K562 (cell line): ENCODE measurements at regions not wholly inside any gene's neighbourhood (a gene's known extent, or its start where the extent isn't known, plus 50 kb on each side); places are given as distances from the start of the nearest gene placed in this dataset.

Experiments
- ATAC-seq: fragments of 200-7000 bp; cut with Tn5 transposase; 3 replicates; pipeline ENCODE4 v1.9.1; 2020; ENCODE audit warnings: moderate library complexity
- BruUV-seq: library from RNA; stranded (reverse); fragments of 400-500 nt; replicated peaks from 2 replicates; lab custom pipeline; 2021; lab: Mats Ljungman, UMichigan
- CTCF ChIA-PET: fragments of 300-600 bp; formaldehyde crosslinking; extraction: SDS; loops from one replicate; lab custom pipeline; 2021; ENCODE audit warnings: low intra/inter-chr PET ratio; lab: Yijun Ruan, JAX
- POLR2A ChIA-PET: fragments of 300-600, 350-650 bp; sonication (Branson Sonifier 250); formaldehyde crosslinking; extraction: SDS; loops from one replicate; lab custom pipeline; 2021; ENCODE audit warnings: antibody characterized with exemption, inconsistent platforms; lab: Yijun Ruan, JAX
- DNase-seq, 4 experiments: peaks; one replicate each; pipeline versions ENCODE4 v3.0.0 to v3.0.0-alpha.2; 2011 to 2018; ENCODE audit warnings: low spot score in 3 of 4, mixed read lengths in 3 of 4; ENCODE audit errors: extremely low read depth in 1 of 4
- FAIRE-seq: peaks from 2 replicates; lab custom pipeline; 2011; peaks lifted over from hg19 to GRCh38; lab: Jason Lieb, UNC
- H2AFZ ChIP-seq: 2 replicates; pipeline ENCODE4 v1.6.0; 2011; ENCODE audit warnings: low read depth, low read length, control low read depth, inconsistent platforms
- H3K27ac ChIP-seq: fragments of 200-600 bp; 3 replicates; pipeline ENCODE4 v1.8.0; 2011; ENCODE audit warnings: low read depth, mild to moderate bottlenecking, control low read depth, inconsistent platforms, low read length, moderate library complexity, mixed read lengths; ENCODE audit errors: extremely low read depth
- H3K27me3 ChIP-seq, 2 experiments: fragments of 300-600 bp in 1 of 2; 2 replicates in 1 of 2; 3 replicates in 1 of 2; pipeline versions ENCODE4 v1.6.0 to v1.8.0; 2011; ENCODE audit warnings: inconsistent platforms in 2 of 2, low read length in 2 of 2, mild to moderate bottlenecking in 1 of 2, mixed read lengths in 1 of 2, moderate library complexity in 1 of 2; ENCODE audit not compliant: control insufficient read depth in 2 of 2, insufficient read depth in 2 of 2
- H3K36me3 ChIP-seq: fragments of 300-600 bp; 3 replicates; pipeline ENCODE4 v1.8.0; 2011; ENCODE audit warnings: mild to moderate bottlenecking, low read length, inconsistent platforms; ENCODE audit not compliant: control insufficient read depth, insufficient read depth
- H3K4me1 ChIP-seq, 2 experiments: fragments of 200-600 bp in 1 of 2; replicated peaks in 1 of 2; 2 replicates in 1 of 2; 3 replicates in 1 of 2; pipeline versions ENCODE4 v1.5.1 to v1.8.0; 2011; ENCODE audit warnings: inconsistent platforms in 2 of 2, low read length in 2 of 2, mild to moderate bottlenecking in 1 of 2, mixed read lengths in 1 of 2, moderate library complexity in 1 of 2; ENCODE audit not compliant: control insufficient read depth in 2 of 2, insufficient read depth in 2 of 2
- H3K4me2 ChIP-seq: 2 replicates; pipeline ENCODE4 v1.6.1; 2011; ENCODE audit warnings: low read length, control low read depth, inconsistent platforms, mixed read lengths; ENCODE audit not compliant: insufficient read depth
- H3K4me3 ChIP-seq: fragments of 200-600 bp; sonication (generic), shearing (Covaris generic); 2 replicates; pipeline ENCODE4 v1.5.1; 2016; ENCODE audit warnings: control low read depth, inconsistent platforms
- H3K79me2 ChIP-seq: fragments of 200-600 bp; 3 replicates; pipeline ENCODE4 v1.8.0; 2011; ENCODE audit warnings: low read length, inconsistent platforms; ENCODE audit not compliant: control insufficient read depth, insufficient read depth
- H3K9ac ChIP-seq, 2 experiments: 2 replicates each; pipeline versions ENCODE4 v1.6.0 to v1.6.1; 2011; ENCODE audit warnings: low read depth in 2 of 2, low read length in 2 of 2, control low read depth in 1 of 2, inconsistent platforms in 1 of 2, mild to moderate bottlenecking in 1 of 2, mixed read lengths in 1 of 2; ENCODE audit not compliant: insufficient read depth in 1 of 2
- H3K9me1 ChIP-seq: one replicate; pipeline ENCODE4 v1.6.0; 2011; ENCODE audit warnings: inconsistent platforms, mild to moderate bottlenecking, low read length, moderate library complexity; ENCODE audit not compliant: control insufficient read depth, insufficient read depth
- H3K9me3 ChIP-seq: replicated peaks from 2 replicates; pipeline ENCODE4 v1.5.1; 2011; ENCODE audit warnings: low read depth, low read length, inconsistent platforms; ENCODE audit not compliant: control insufficient read depth, insufficient read depth
- H4K20me1 ChIP-seq: replicated peaks from 2 replicates; pipeline ENCODE4 v1.6.1; 2011; ENCODE audit warnings: low read length, inconsistent platforms, mixed read lengths; ENCODE audit not compliant: control insufficient read depth, insufficient read depth
- ATF7 ChIP-seq: fragments of 450-650 bp; IDR thresholded peaks from 2 replicates; pipeline ENCODE4 v1.7.1; 2014; ENCODE audit warnings: mild to moderate bottlenecking, moderate library complexity
- ETV5 ChIP-seq: sonication (generic); formaldehyde crosslinking; IDR thresholded peaks from 2 replicates; pipeline ENCODE4 v1.4.0; 2020; ENCODE audit warnings: low read depth, mild to moderate bottlenecking, missing genetic modification reagents
- MCM5 ChIP-seq: fragments of 450-650 bp; IDR thresholded peaks from 2 replicates; pipeline ENCODE4 v1.6.1; 2016; ENCODE audit warnings: low read depth
- NFYB ChIP-seq: IDR thresholded peaks from 2 replicates; pipeline ENCODE4 v1.6.1; 2011; ENCODE audit warnings: mild to moderate bottlenecking, moderate library complexity; ENCODE audit not compliant: insufficient read length; ENCODE audit errors: extremely low read depth
- PML ChIP-seq: IDR thresholded peaks from 2 replicates; pipeline ENCODE4 v1.6.1; 2012; ENCODE audit warnings: low read length, inconsistent platforms
- SAFB2 ChIP-seq: fragments of 200-400 bp; formaldehyde crosslinking; IDR thresholded peaks from 2 replicates; pipeline ENCODE4 v1.6.1; 2018; ENCODE audit warnings: borderline replicate concordance, low read length, low read depth, moderate library complexity; ENCODE audit not compliant: severe bottlenecking
- SMARCC2 ChIP-seq: fragments of 450-650 bp; IDR thresholded peaks from 2 replicates; pipeline ENCODE4 v1.6.1; 2017; ENCODE audit warnings: antibody characterized with exemption, moderate library complexity, mild to moderate bottlenecking, low read depth
- U2AF1 ChIP-seq: fragments of 200-400 bp; formaldehyde crosslinking; optimal IDR thresholded peaks from 2 replicates; pipeline ENCODE3; 2017; ENCODE audit warnings: mild to moderate bottlenecking, low read depth, low read length, moderate library complexity
- ZNF584 ChIP-seq: fragments of 200-800 bp; sonication (Bioruptor generic); IDR thresholded peaks from 2 replicates; pipeline ENCODE4 v1.6.1; 2016; ENCODE audit warnings: low read depth, mild to moderate bottlenecking, missing genetic modification characterization, missing compliant biosample characterization
- WGBS: fragments of 100-300 bp; shearing (Covaris generic); methylation state at CpG from one replicate; pipeline ENCODE4 v1.1.6; 2016; ENCODE audit warnings: low coverage, mixed read lengths; ENCODE audit not compliant: insufficient coverage; ENCODE audit errors: missing lambda C conversion rate; 5-methylcytosine and 5-hydroxymethylcytosine counted together
- in situ Hi-C: fragments of 300-500 bp; cut with MboI; formaldehyde crosslinking; loops from 4 replicates; pipeline ENCODE4 v1.15.0; 2018; ENCODE audit warnings: inconsistent platforms, mixed read lengths
- intact Hi-C: fragments of 100-400 bp; cut with micrococcal nuclease; formaldehyde crosslinking; loops from 2 replicates; pipeline ENCODE4 v1.14.2; 2022
- TF ChIP-seq, protein P1 (sequence below): IDR thresholded peaks from 3 replicates; pipeline ENCODE4 v1.6.1; 2011; ENCODE audit warnings: borderline replicate concordance, mild to moderate bottlenecking, moderate library complexity; ENCODE audit not compliant: insufficient read length; ENCODE audit errors: extremely low read depth
- TF ChIP-seq, protein P2 (sequence below): fragments of 450-650 bp; IDR thresholded peaks from 2 replicates; pipeline ENCODE4 v1.7.0; 2016; ENCODE audit warnings: borderline replicate concordance

DNA sequence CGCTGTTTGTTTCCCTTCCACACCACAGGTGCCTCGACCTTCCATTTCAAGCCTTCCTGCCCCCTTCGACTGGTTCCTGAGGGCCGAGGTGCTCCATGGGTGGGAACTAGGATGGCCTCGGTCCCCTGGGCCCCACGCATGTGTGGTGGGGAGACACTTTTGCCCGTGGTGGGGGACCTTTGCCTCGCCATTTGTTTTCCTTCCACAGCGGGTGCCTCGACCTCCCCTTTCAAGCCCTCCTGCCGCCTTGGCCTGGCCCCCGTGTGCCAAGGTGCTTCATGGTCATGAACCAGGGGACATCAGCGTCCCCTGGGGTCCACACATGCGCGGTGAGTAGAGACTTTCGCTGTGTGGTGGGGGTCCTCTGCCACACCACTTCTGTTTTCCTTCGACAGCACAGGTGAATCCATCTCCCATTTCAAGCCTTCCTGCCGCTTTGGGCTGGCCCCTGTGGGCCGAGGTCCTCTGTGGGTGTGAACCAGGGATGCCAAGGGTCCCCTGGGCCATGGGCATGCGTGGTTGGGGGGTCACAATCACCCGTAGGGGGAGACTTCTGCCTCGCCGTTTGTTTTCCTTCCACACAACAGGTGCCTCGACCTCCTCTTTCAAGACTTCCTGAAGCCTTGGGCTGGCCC is 364.4 kb downstream of the ALG10 start:
- H3K9ac ChIP-seq: no peak overlapping the region
- no peaks in the 10 kb centered on the region for H3K9me1 ChIP-seq
- 6% methylated on average over 21 of the region's 24 CpGs for WGBS
- H3K4me1 ChIP-seq: peaks cover 0 to 4% of the 10 kb centered on the region in 2 experiments; a peak in 3 of 5 replicates
- intact Hi-C loops (no loop called here), in situ Hi-C loops (no loop called here)
- no peaks in the 10 kb centered on the region for H3K79me2 ChIP-seq
- CTCF ChIA-PET: no interaction called here
- no peak for DNase-seq
- no peaks in the 10 kb centered on the region for H3K9me3 ChIP-seq
- BruUV-seq: no TSS peak
- no peaks in the 10 kb centered on the region for H4K20me1 ChIP-seq
- no peak overlapping the region for H2AFZ ChIP-seq
- no peaks in the 10 kb centered on the region for H3K36me3 ChIP-seq
- ATAC-seq: no peak
- no peak overlapping the region for H3K27ac ChIP-seq
- H3K27me3 ChIP-seq: peaks cover 3 to 77% of the 10 kb centered on the region in 2 experiments; a peak in 2 of 5 replicates
- H3K4me2 ChIP-seq: no peak overlapping the region
- TF ChIP-seq U2AF1 (no peak), PML (no peak), ATF7 (no peak), ETV5 (no peak), MCM5 (no peak), NFYB (no peak), SAFB2 (no peak), SMARCC2 (no peak), ZNF584 (CRISPR knock-in tag) (no peak)
- TF ChIP-seq, protein P1, sequence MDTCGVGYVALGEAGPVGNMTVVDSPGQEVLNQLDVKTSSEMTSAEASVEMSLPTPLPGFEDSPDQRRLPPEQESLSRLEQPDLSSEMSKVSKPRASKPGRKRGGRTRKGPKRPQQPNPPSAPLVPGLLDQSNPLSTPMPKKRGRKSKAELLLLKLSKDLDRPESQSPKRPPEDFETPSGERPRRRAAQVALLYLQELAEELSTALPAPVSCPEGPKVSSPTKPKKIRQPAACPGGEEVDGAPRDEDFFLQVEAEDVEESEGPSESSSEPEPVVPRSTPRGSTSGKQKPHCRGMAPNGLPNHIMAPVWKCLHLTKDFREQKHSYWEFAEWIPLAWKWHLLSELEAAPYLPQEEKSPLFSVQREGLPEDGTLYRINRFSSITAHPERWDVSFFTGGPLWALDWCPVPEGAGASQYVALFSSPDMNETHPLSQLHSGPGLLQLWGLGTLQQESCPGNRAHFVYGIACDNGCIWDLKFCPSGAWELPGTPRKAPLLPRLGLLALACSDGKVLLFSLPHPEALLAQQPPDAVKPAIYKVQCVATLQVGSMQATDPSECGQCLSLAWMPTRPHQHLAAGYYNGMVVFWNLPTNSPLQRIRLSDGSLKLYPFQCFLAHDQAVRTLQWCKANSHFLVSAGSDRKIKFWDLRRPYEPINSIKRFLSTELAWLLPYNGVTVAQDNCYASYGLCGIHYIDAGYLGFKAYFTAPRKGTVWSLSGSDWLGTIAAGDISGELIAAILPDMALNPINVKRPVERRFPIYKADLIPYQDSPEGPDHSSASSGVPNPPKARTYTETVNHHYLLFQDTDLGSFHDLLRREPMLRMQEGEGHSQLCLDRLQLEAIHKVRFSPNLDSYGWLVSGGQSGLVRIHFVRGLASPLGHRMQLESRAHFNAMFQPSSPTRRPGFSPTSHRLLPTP: no peak
- TF ChIP-seq, protein P2, sequence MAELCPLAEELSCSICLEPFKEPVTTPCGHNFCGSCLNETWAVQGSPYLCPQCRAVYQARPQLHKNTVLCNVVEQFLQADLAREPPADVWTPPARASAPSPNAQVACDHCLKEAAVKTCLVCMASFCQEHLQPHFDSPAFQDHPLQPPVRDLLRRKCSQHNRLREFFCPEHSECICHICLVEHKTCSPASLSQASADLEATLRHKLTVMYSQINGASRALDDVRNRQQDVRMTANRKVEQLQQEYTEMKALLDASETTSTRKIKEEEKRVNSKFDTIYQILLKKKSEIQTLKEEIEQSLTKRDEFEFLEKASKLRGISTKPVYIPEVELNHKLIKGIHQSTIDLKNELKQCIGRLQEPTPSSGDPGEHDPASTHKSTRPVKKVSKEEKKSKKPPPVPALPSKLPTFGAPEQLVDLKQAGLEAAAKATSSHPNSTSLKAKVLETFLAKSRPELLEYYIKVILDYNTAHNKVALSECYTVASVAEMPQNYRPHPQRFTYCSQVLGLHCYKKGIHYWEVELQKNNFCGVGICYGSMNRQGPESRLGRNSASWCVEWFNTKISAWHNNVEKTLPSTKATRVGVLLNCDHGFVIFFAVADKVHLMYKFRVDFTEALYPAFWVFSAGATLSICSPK: no peak
- POLR2A ChIA-PET: no interaction called here
- FAIRE-seq: no peak
- H3K4me3 ChIP-seq: no peak overlapping the region
